GM19372 (cell line): ENCODE measurements at regions not wholly inside any gene's neighbourhood (a gene's known extent, or its start where the extent isn't known, plus 50 kb on each side); places are given as distances from the start of the nearest gene placed in this dataset.

Experiments used
- ATAC-seq: cut with Tn5 transposase; IDR thresholded peaks from one replicate; pipeline ENCODE4 v1.9.1; 2021; ENCODE audit warnings: mild to moderate bottlenecking, low read depth, moderate library complexity; ENCODE audit not compliant: unreplicated experiment

GRCh38 chr5:124869426-124870033 lies 123.1 kb upstream of the ZNF608 start:
- ATAC-seq, result no peak

GRCh38 chr5:124870070-124870469 lies 123.6 kb upstream of the ZNF608 start:
- ATAC-seq, result no peak

GRCh38 chr5:124871303-124871702 lies 124.9 kb upstream of the ZNF608 start:
- no peak for ATAC-seq

- ATAC-seq, result no peak
Observed at GRCh38 chr5:124872086-124872485, 125.6 kb upstream of the ZNF608 start.

GRCh38 chr5:124872615-124873014 lies 126.2 kb upstream of the ZNF608 start:
- ATAC-seq, result no peak

- no peak for ATAC-seq
Observed at GRCh38 chr5:124873188-124873587, 126.7 kb upstream of the ZNF608 start.

GRCh38 chr5:124873713-124874112 lies 127.3 kb upstream of the ZNF608 start:
- ATAC-seq, result no peak

GRCh38 chr5:124876566-124876965 lies 130.1 kb upstream of the ZNF608 start:
- no peak for ATAC-seq

GRCh38 chr5:124876983-124877382 lies 130.5 kb upstream of the ZNF608 start:
- ATAC-seq, result no peak

- ATAC-seq, result no peak
Observed at GRCh38 chr5:124877501-124878146, 131.2 kb upstream of the ZNF608 start.

GRCh38 chr5:124878583-124879342 lies 132.3 kb upstream of the ZNF608 start:
- no peak for ATAC-seq

- no peak for ATAC-seq
Observed at GRCh38 chr5:124880903-124881697, 134.7 kb upstream of the ZNF608 start.

- ATAC-seq, result no peak
Observed at GRCh38 chr5:124883681-124884080, 137.2 kb upstream of the ZNF608 start.

- no peak for ATAC-seq
Observed at GRCh38 chr5:124884114-124884513, 137.7 kb upstream of the ZNF608 start.

GRCh38 chr5:124885490-124885889 lies 139.1 kb upstream of the ZNF608 start:
- no peak for ATAC-seq

- no peak for ATAC-seq
Observed at GRCh38 chr5:124887223-124887622, 140.8 kb upstream of the ZNF608 start.

- ATAC-seq, result no peak
Observed at GRCh38 chr5:124888050-124888506, 141.6 kb upstream of the ZNF608 start.

GRCh38 chr5:124888622-124889485 lies 142.4 kb upstream of the ZNF608 start:
- no peak for ATAC-seq

- no peak for ATAC-seq
Observed at GRCh38 chr5:124889486-124889825, 143.0 kb upstream of the ZNF608 start.

GRCh38 chr5:124889850-124890249 lies 143.4 kb upstream of the ZNF608 start:
- ATAC-seq, result no peak
